Body of pancreas (tissue), 4 donors: ENCODE measurements at regions not wholly inside any gene's neighbourhood (a gene's known extent, or its start where the extent isn't known, plus 50 kb on each side); places are given as distances from the start of the nearest gene placed in this dataset.

Experiments
- CTCF ChIP-seq, 7 experiments: fragments of 450-650 bp in 4 of 7; fragments of 200-600 bp in 3 of 7; sonication (generic) in 3 of 7; IDR thresholded peaks; one replicate each; pipeline ENCODE4 v1.5.1; 2016 to 2019; ENCODE audit warnings: antibody characterized with exemption in 7 of 7
- POLR2A ChIP-seq, 3 donors: fragments of 450-650 bp; IDR thresholded peaks; one replicate each; pipeline ENCODE4 v1.6.1; 2016; ENCODE audit warnings: antibody characterized with exemption in 3 of 3, mild to moderate bottlenecking in 2 of 3

- TF ChIP-seq POLR2A (IDR thresholded peaks at IDR 0.05) (no peak), CTCF (IDR thresholded peaks at IDR 0.05) (no peak)
These were observed 430.0 kb upstream of the DPH6 start for GRCh38 chr15:35975941-35976340.
